Colonic mucosa (tissue), 4 donors: ENCODE measurements at regions not wholly inside any gene's neighbourhood (a gene's known extent, or its start where the extent isn't known, plus 50 kb on each side); places are given as distances from the start of the nearest gene placed in this dataset.

Experiments
- DNase-seq: peaks from one replicate; pipeline ENCODE4 v3.0.0-alpha.2; 2020
- H3K27ac ChIP-seq: fragments of 200-600 bp; one replicate; pipeline ENCODE4 v1.8.0; 2021
- H3K27me3 ChIP-seq: fragments of 200-600 bp; one replicate; pipeline ENCODE4 v1.8.0; 2021
- H3K36me3 ChIP-seq: fragments of 200-600 bp; one replicate; pipeline ENCODE4 v1.8.0; 2021
- H3K4me1 ChIP-seq: fragments of 200-600 bp; one replicate; pipeline ENCODE4 v1.8.0; 2021; ENCODE audit warnings: mild to moderate bottlenecking
- H3K4me3 ChIP-seq: fragments of 200-600 bp; one replicate; pipeline ENCODE4 v1.8.0; 2021
- H3K9ac ChIP-seq, 2 donors: one replicate each; pipeline ENCODE4 v1.7.0; 2013; ENCODE audit warnings: control low read depth in 2 of 2, low read depth in 2 of 2, low read length in 2 of 2
- H3K9me3 ChIP-seq: fragments of 200-600 bp; one replicate; pipeline ENCODE4 v1.8.0; 2021
- intact Hi-C: fragments of 100-400 bp; cut with DNase I; formaldehyde crosslinking; loops from one replicate; pipeline ENCODE4 v1.14.1; 2022
- TF ChIP-seq, protein P1 (sequence below): fragments of 200-600 bp; IDR thresholded peaks from one replicate; pipeline ENCODE4 v1.8.0; 2022; ENCODE audit warnings: antibody characterized with exemption, mild to moderate bottlenecking
- donor health status: healthy.
- donor health status: DM: no; HTN: no; CAD: no.
- donor health status: DM: no; HTN: no; CAD: no.

GRCh38 chr3:181887685-181888084 is 176.0 kb downstream of the SOX2 start:
- DNase-seq = no peak
- Histone ChIP-seq H3K4me3 (no peak overlapping the region), H3K4me1 (no peaks in the 10 kb centered on the region), H3K9ac (no peak overlapping the region), H3K27me3 (no peaks in the 10 kb centered on the region), H3K27ac (no peak overlapping the region), H3K36me3 (no peaks in the 10 kb centered on the region), H3K9me3 (no peaks in the 10 kb centered on the region)
- TF ChIP-seq, protein P1, sequence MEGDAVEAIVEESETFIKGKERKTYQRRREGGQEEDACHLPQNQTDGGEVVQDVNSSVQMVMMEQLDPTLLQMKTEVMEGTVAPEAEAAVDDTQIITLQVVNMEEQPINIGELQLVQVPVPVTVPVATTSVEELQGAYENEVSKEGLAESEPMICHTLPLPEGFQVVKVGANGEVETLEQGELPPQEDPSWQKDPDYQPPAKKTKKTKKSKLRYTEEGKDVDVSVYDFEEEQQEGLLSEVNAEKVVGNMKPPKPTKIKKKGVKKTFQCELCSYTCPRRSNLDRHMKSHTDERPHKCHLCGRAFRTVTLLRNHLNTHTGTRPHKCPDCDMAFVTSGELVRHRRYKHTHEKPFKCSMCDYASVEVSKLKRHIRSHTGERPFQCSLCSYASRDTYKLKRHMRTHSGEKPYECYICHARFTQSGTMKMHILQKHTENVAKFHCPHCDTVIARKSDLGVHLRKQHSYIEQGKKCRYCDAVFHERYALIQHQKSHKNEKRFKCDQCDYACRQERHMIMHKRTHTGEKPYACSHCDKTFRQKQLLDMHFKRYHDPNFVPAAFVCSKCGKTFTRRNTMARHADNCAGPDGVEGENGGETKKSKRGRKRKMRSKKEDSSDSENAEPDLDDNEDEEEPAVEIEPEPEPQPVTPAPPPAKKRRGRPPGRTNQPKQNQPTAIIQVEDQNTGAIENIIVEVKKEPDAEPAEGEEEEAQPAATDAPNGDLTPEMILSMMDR = no peak
- intact Hi-C loops = no loop called here

- Histone ChIP-seq H3K4me3 (no peak overlapping the region), H3K36me3 (no peaks in the 10 kb centered on the region), H3K27ac (no peak overlapping the region), H3K27me3 (no peaks in the 10 kb centered on the region), H3K9me3 (no peaks in the 10 kb centered on the region), H3K4me1 (no peaks in the 10 kb centered on the region), H3K9ac (no peak overlapping the region)
- DNase-seq = no peak
- TF ChIP-seq, protein P1 = no peak
- intact Hi-C loops = no loop called here
These were observed 176.5 kb downstream of the SOX2 start for GRCh38 chr3:181888234-181888633.

DNA sequence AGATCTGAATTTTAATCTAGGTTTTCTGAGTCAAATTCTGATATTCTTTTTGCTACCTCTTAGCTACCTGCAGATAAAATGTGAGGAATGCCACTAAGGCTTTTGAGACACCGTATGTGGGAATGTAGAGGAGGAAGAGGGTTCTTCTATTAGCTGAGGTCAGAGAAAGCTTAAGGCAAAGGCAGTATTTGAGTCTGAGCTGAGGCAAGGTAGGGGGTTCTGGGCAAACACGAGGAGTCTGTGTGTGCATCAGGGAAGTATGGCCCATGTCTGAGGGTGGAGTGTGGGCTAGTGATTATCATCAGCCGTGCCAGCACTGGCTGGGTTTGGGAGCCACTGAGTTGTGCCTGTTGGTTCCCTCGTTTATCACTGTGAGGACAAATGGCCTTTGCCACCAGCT is 181.1 kb downstream of the SOX2 start:
- H3K27ac ChIP-seq = no peak overlapping the region
- intact Hi-C loops = no loop called here
- H3K36me3 ChIP-seq = no peaks in the 10 kb centered on the region
- H3K9ac ChIP-seq = no peak overlapping the region
- no peaks in the 10 kb centered on the region for H3K9me3 ChIP-seq
- H3K4me1 ChIP-seq = no peaks in the 10 kb centered on the region
- H3K27me3 ChIP-seq = no peaks in the 10 kb centered on the region
- no peak overlapping the region for H3K4me3 ChIP-seq
- TF ChIP-seq, protein P1 = no peak
- DNase-seq = no peak

DNA sequence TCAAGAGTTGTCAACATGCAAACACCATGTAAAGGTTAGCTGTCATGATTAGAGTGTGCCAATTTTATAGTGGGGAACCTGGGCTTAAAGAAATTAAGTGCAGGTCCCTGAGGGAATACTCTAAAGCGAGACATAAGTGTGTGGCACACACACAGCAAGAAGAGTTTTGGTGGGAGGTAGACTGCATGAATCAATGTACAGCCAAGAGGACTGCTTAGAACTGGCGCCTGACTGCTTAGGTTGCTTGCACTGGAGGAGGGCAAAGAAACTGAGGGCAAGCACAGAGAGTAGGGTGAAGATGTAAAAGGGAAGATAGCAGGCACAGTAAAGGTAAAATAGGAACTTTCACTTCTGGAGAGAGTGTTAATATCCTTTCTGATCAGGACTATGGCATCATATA is 184.9 kb downstream of the SOX2 start:
- Histone ChIP-seq H3K27me3 (no peaks in the 10 kb centered on the region), H3K4me1 (no peaks in the 10 kb centered on the region), H3K4me3 (no peak overlapping the region), H3K9ac (no peak overlapping the region), H3K27ac (no peak overlapping the region), H3K9me3 (no peaks in the 10 kb centered on the region), H3K36me3 (no peaks in the 10 kb centered on the region)
- no peak for DNase-seq
- intact Hi-C loops = no loop called here
- TF ChIP-seq, protein P1 = no peak

DNA sequence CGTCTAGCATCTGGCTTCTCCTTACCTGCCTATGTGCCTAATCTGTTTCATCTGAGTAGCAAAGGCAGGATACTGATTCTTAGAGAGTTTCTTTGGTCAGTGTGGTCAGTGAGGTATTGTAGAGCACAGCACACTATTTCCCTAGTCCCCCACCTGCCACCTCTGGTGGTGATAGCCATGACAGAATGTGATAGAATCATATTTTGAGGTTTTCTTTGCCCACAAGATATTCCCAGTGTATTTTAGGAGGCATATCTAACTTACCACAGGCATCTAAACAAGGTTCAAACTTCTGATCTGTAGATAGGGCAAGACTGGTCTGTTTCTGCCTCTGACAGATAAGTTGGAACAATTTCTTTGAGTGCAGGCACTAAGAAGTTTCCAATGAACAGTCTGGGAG is 188.0 kb downstream of the SOX2 start:
- H3K4me1 ChIP-seq = no peaks in the 10 kb centered on the region
- no peak for DNase-seq
- TF ChIP-seq, protein P1 = no peak
- H3K9ac ChIP-seq = no peak overlapping the region
- no peaks in the 10 kb centered on the region for H3K27me3 ChIP-seq
- H3K27ac ChIP-seq = no peak overlapping the region
- H3K9me3 ChIP-seq = no peaks in the 10 kb centered on the region
- no peak overlapping the region for H3K4me3 ChIP-seq
- intact Hi-C loops = no loop called here
- no peaks in the 10 kb centered on the region for H3K36me3 ChIP-seq

DNA sequence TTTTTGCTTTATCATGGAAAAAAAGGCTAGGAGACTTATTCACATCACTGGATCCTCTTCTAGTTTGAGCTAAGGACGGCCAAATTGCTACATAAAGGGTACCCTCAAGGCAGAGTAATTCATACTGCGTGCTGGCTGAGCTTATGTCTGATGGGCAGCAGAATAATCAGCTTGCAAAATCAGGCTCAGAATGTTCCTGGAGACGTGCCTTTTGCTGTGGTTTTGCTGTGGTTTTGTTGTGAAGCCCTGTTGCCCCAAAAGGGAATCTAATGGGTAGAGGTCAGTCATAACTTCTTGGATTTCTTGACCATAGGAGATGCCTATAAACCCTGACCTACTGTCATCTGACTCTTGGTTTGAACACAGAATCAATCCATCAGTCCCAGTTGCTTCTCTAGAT is 189.9 kb downstream of the SOX2 start:
- Histone ChIP-seq H3K27me3 (no peaks in the 10 kb centered on the region), H3K4me3 (no peak overlapping the region), H3K9me3 (no peaks in the 10 kb centered on the region), H3K27ac (no peak overlapping the region), H3K36me3 (no peaks in the 10 kb centered on the region), H3K4me1 (no peaks in the 10 kb centered on the region), H3K9ac (no peak overlapping the region)
- TF ChIP-seq, protein P1 = no peak
- intact Hi-C loops = no loop called here
- no peak for DNase-seq
